GM23338 (cell line): ENCODE measurements at regions not wholly inside any gene's neighbourhood (a gene's known extent, or its start where the extent isn't known, plus 50 kb on each side); places are given as distances from the start of the nearest gene placed in this dataset.
"Not testable (repeated sequence)": the region's sequence is repeated elsewhere in the genome, so short reads cannot be mapped to it uniquely, and the experiment has no call there.

Experiments
- CREB1 ChIP-seq: fragments of 250-450 bp; sonication (Bioruptor Pico); IDR thresholded peaks from 2 replicates; pipeline ENCODE4 v1.5.0; 2020; ENCODE audit warnings: low read depth, mild to moderate bottlenecking, moderate library complexity
- EZH2 ChIP-seq: fragments of 200-600 bp; sonication (generic); IDR thresholded peaks from one replicate; pipeline ENCODE4 v1.8.0; 2017; ENCODE audit warnings: antibody characterized with exemption, mild to moderate bottlenecking, low read depth; ENCODE audit not compliant: unreplicated experiment
- EZH2phosphoT487 ChIP-seq: fragments of 200-600 bp; sonication (generic); IDR thresholded peaks from one replicate; pipeline ENCODE4 v1.8.1; 2018; ENCODE audit warnings: antibody characterized with exemption; ENCODE audit not compliant: unreplicated experiment
- JUNB ChIP-seq: IDR thresholded peaks from one replicate; pipeline ENCODE4 v1.6.1; 2016; ENCODE audit warnings: antibody characterized with exemption; ENCODE audit not compliant: unreplicated experiment
- NANOG ChIP-seq: IDR thresholded peaks from 2 replicates; pipeline ENCODE4 v1.6.1; 2016; ENCODE audit warnings: antibody characterized with exemption, borderline replicate concordance
- POLR2AphosphoS5 ChIP-seq: IDR thresholded peaks from 2 replicates; pipeline ENCODE4 v1.6.1; 2016; ENCODE audit warnings: antibody characterized with exemption, low read depth
- STAT1 ChIP-seq: IDR thresholded peaks from one replicate; pipeline ENCODE4 v1.6.1; 2016; ENCODE audit warnings: antibody characterized with exemption; ENCODE audit not compliant: unreplicated experiment
- ZNF114 ChIP-seq: fragments of 250-450 bp; sonication (Bioruptor Pico); IDR thresholded peaks from 2 replicates; pipeline ENCODE4 v1.5.0; 2020; ENCODE audit warnings: mild to moderate bottlenecking, moderate library complexity
- ZNF331 ChIP-seq: fragments of 250-450 bp; sonication (Bioruptor Pico); IDR thresholded peaks from 2 replicates; pipeline ENCODE4 v1.5.0; 2020; ENCODE audit warnings: low read depth, mild to moderate bottlenecking, moderate library complexity
- TF ChIP-seq, protein P1 (sequence below), 2 experiments: fragments of 200-600 bp in 1 of 2; sonication (generic) in 1 of 2; conservative IDR thresholded peaks; 2 replicates each; pipeline versions ENCODE4 v1.5.1 to v1.6.1; 2016 to 2017; ENCODE audit warnings: antibody characterized with exemption in 2 of 2, low read depth in 2 of 2, mild to moderate bottlenecking in 2 of 2, moderate library complexity in 1 of 2
- TF ChIP-seq, protein P2 (sequence below): IDR thresholded peaks from one replicate; pipeline ENCODE4 v1.6.1; 2018; ENCODE audit warnings: antibody characterized with exemption; ENCODE audit not compliant: unreplicated experiment
- TF ChIP-seq, protein P3 (sequence below): IDR thresholded peaks from 2 replicates; pipeline ENCODE4 v1.6.1; 2016; ENCODE audit warnings: antibody characterized with exemption

GRCh38 chrX:40870982-40871381, 135.6 kb upstream of the MED14 start:
- TF ChIP-seq, protein P1, sequence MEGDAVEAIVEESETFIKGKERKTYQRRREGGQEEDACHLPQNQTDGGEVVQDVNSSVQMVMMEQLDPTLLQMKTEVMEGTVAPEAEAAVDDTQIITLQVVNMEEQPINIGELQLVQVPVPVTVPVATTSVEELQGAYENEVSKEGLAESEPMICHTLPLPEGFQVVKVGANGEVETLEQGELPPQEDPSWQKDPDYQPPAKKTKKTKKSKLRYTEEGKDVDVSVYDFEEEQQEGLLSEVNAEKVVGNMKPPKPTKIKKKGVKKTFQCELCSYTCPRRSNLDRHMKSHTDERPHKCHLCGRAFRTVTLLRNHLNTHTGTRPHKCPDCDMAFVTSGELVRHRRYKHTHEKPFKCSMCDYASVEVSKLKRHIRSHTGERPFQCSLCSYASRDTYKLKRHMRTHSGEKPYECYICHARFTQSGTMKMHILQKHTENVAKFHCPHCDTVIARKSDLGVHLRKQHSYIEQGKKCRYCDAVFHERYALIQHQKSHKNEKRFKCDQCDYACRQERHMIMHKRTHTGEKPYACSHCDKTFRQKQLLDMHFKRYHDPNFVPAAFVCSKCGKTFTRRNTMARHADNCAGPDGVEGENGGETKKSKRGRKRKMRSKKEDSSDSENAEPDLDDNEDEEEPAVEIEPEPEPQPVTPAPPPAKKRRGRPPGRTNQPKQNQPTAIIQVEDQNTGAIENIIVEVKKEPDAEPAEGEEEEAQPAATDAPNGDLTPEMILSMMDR (conservative IDR thresholded peaks at IDR 0.05; ENCODE audit: low read depth in 2 of 2): not testable (repeated sequence)
- TF ChIP-seq CREB1; POLR2AphosphoS5; EZH2; NANOG; ZNF114 (CRISPR knock-in tag); EZH2phosphoT487; JUNB; ZNF331 (CRISPR knock-in tag); STAT1: not testable (repeated sequence)
- TF ChIP-seq, protein P2, sequence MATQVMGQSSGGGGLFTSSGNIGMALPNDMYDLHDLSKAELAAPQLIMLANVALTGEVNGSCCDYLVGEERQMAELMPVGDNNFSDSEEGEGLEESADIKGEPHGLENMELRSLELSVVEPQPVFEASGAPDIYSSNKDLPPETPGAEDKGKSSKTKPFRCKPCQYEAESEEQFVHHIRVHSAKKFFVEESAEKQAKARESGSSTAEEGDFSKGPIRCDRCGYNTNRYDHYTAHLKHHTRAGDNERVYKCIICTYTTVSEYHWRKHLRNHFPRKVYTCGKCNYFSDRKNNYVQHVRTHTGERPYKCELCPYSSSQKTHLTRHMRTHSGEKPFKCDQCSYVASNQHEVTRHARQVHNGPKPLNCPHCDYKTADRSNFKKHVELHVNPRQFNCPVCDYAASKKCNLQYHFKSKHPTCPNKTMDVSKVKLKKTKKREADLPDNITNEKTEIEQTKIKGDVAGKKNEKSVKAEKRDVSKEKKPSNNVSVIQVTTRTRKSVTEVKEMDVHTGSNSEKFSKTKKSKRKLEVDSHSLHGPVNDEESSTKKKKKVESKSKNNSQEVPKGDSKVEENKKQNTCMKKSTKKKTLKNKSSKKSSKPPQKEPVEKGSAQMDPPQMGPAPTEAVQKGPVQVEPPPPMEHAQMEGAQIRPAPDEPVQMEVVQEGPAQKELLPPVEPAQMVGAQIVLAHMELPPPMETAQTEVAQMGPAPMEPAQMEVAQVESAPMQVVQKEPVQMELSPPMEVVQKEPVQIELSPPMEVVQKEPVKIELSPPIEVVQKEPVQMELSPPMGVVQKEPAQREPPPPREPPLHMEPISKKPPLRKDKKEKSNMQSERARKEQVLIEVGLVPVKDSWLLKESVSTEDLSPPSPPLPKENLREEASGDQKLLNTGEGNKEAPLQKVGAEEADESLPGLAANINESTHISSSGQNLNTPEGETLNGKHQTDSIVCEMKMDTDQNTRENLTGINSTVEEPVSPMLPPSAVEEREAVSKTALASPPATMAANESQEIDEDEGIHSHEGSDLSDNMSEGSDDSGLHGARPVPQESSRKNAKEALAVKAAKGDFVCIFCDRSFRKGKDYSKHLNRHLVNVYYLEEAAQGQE: not testable (repeated sequence)
- TF ChIP-seq, protein P3, sequence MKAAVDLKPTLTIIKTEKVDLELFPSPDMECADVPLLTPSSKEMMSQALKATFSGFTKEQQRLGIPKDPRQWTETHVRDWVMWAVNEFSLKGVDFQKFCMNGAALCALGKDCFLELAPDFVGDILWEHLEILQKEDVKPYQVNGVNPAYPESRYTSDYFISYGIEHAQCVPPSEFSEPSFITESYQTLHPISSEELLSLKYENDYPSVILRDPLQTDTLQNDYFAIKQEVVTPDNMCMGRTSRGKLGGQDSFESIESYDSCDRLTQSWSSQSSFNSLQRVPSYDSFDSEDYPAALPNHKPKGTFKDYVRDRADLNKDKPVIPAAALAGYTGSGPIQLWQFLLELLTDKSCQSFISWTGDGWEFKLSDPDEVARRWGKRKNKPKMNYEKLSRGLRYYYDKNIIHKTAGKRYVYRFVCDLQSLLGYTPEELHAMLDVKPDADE: not testable (repeated sequence)
